Loucy (cell line): ENCODE measurements at regions not wholly inside any gene's neighbourhood (a gene's known extent, or its start where the extent isn't known, plus 50 kb on each side); places are given as distances from the start of the nearest gene placed in this dataset.
"Not testable (repeated sequence)": the region's sequence is repeated elsewhere in the genome, so short reads cannot be mapped to it uniquely, and the experiment has no call there.

Experiments
- H2AFZ ChIP-seq: fragments of 200-600 bp; sonication (generic); 2 replicates; pipeline ENCODE4 v1.6.0; 2016; ENCODE audit warnings: antibody characterized with exemption, mild to moderate bottlenecking, low read length, moderate library complexity
- H3F3A ChIP-seq: fragments of 200-600 bp; 2 replicates; pipeline ENCODE4 v1.6.0; 2016; ENCODE audit warnings: antibody characterized with exemption, low read depth, mild to moderate bottlenecking
- H3K27me3 ChIP-seq: fragments of 200-600 bp; sonication (generic); 2 replicates; pipeline ENCODE4 v1.6.1; 2014; ENCODE audit warnings: low read length, mild to moderate bottlenecking; ENCODE audit not compliant: insufficient read depth, poor library complexity, severe bottlenecking
- H3K36me3 ChIP-seq: fragments of 200-600 bp; sonication (generic); 2 replicates; pipeline ENCODE4 v1.6.1; 2016; ENCODE audit warnings: low read length; ENCODE audit not compliant: insufficient read depth
- H3K4me1 ChIP-seq: fragments of 200-600 bp; sonication (generic); 2 replicates; pipeline ENCODE4 v1.5.1; 2014; ENCODE audit warnings: low read length, mild to moderate bottlenecking; ENCODE audit not compliant: insufficient read depth, poor library complexity, severe bottlenecking
- H3K4me2 ChIP-seq: fragments of 200-600 bp; sonication (generic); 2 replicates; pipeline ENCODE4 v1.6.0; 2014; ENCODE audit warnings: antibody characterized with exemption, low read length, low read depth, mild to moderate bottlenecking; ENCODE audit not compliant: poor library complexity, severe bottlenecking
- H3K4me3 ChIP-seq: fragments of 200-600 bp; sonication (generic); 2 replicates; pipeline ENCODE4 v1.5.1; 2014; ENCODE audit warnings: low read length, mild to moderate bottlenecking, mixed read lengths; ENCODE audit not compliant: poor library complexity, severe bottlenecking
- H3K79me2 ChIP-seq: fragments of 200-600 bp; sonication (generic); 2 replicates; pipeline ENCODE4 v1.6.1; 2014; ENCODE audit warnings: low read length; ENCODE audit not compliant: insufficient read depth
- H3K9ac ChIP-seq: fragments of 200-600 bp; sonication (generic); 2 replicates; pipeline ENCODE4 v1.6.0; 2014; ENCODE audit warnings: mild to moderate bottlenecking, low read depth, low read length, moderate library complexity; ENCODE audit not compliant: poor library complexity, severe bottlenecking
- H3K9me2 ChIP-seq: fragments of 200-600 bp; sonication (generic); replicated peaks from 2 replicates; pipeline ENCODE4 v1.6.1; 2016; ENCODE audit warnings: low read depth, low read length, mixed read lengths
- H3K9me3 ChIP-seq: fragments of 200-600 bp; sonication (generic); 2 replicates; pipeline ENCODE4 v1.6.1; 2014; ENCODE audit warnings: mild to moderate bottlenecking, antibody characterized with exemption, low read length, low read depth; ENCODE audit not compliant: insufficient read depth
- H4K20me1 ChIP-seq: fragments of 200-600 bp; sonication (generic); 2 replicates; pipeline ENCODE4 v1.6.0; 2014; ENCODE audit warnings: antibody characterized with exemption, low read length, mild to moderate bottlenecking; ENCODE audit not compliant: insufficient read depth, poor library complexity, severe bottlenecking
- CTCF ChIP-seq: fragments of 200-600 bp; sonication (generic); conservative IDR thresholded peaks from 2 replicates; pipeline ENCODE4 v1.5.1; 2014; ENCODE audit warnings: mild to moderate bottlenecking, antibody characterized with exemption, low read length
- EZH2phosphoT487 ChIP-seq: fragments of 200-600 bp; IDR thresholded peaks from 2 replicates; pipeline ENCODE4 v1.6.1; 2018; ENCODE audit warnings: antibody characterized with exemption, mild to moderate bottlenecking, moderate library complexity, borderline replicate concordance

GRCh38 chr1:67551375-67551774, 121.2 kb upstream of the SERBP1 start:
- Histone ChIP-seq H3K4me2 (no peak overlapping the region), H3K9me3 (no peaks in the 10 kb centered on the region), H2AFZ (no peak overlapping the region), H3K9me2 (no peaks in the 10 kb centered on the region), H3F3A (no peaks in the 10 kb centered on the region), H4K20me1 (no peaks in the 10 kb centered on the region), H3K4me1 (no peaks in the 10 kb centered on the region), H3K9ac (no peak overlapping the region), H3K27me3 (no peaks in the 10 kb centered on the region), H3K4me3 (no peak overlapping the region), H3K36me3 (no peaks in the 10 kb centered on the region), H3K79me2 (no peaks in the 10 kb centered on the region)
- TF ChIP-seq EZH2phosphoT487 (no peak), CTCF (no peak)

GRCh38 chr1:67552336-67552759, 122.1 kb upstream of the SERBP1 start:
- no peaks in the 10 kb centered on the region for H3K9me3 ChIP-seq
- no peaks in the 10 kb centered on the region for H3K4me1 ChIP-seq
- H2AFZ ChIP-seq: no peak overlapping the region
- no peaks in the 10 kb centered on the region for H3K36me3 ChIP-seq
- no peak overlapping the region for H3K4me2 ChIP-seq
- no peaks in the 10 kb centered on the region for H3F3A ChIP-seq
- no peaks in the 10 kb centered on the region for H3K79me2 ChIP-seq
- no peak overlapping the region for H3K4me3 ChIP-seq
- TF ChIP-seq CTCF (peak; percentile 42; the same call in 1 of the 2 replicates), EZH2phosphoT487 (no peak)
- H3K9ac ChIP-seq: no peak overlapping the region
- H3K9me2 ChIP-seq: no peaks in the 10 kb centered on the region
- no peaks in the 10 kb centered on the region for H4K20me1 ChIP-seq
- no peaks in the 10 kb centered on the region for H3K27me3 ChIP-seq

GRCh38 chr1:67554204-67554603, 124.0 kb upstream of the SERBP1 start:
- H3K27me3 ChIP-seq, H3K9ac ChIP-seq, H3K36me3 ChIP-seq, H3K9me2 ChIP-seq, H3K4me3 ChIP-seq, H2AFZ ChIP-seq, H3F3A ChIP-seq, H3K9me3 ChIP-seq, H4K20me1 ChIP-seq, H3K79me2 ChIP-seq, H3K4me1 ChIP-seq, H3K4me2 ChIP-seq: not testable (repeated sequence)

- no peaks in the 10 kb centered on the region for H3K36me3 ChIP-seq
- H3K9ac ChIP-seq: no peak overlapping the region
- H4K20me1 ChIP-seq: no peaks in the 10 kb centered on the region
- H3K4me3 ChIP-seq: no peak overlapping the region
- no peaks in the 10 kb centered on the region for H3K4me1 ChIP-seq
- no peaks in the 10 kb centered on the region for H3K27me3 ChIP-seq
- no peak overlapping the region; the same call in 1 of the 2 replicates for H2AFZ ChIP-seq
- TF ChIP-seq EZH2phosphoT487: no peak
- TF ChIP-seq CTCF: no peak
- H3K4me2 ChIP-seq: no peak overlapping the region
- H3K9me2 ChIP-seq: no peaks in the 10 kb centered on the region
- H3K79me2 ChIP-seq: no peaks in the 10 kb centered on the region
- no peaks in the 10 kb centered on the region for H3F3A ChIP-seq
- H3K9me3 ChIP-seq: no peaks in the 10 kb centered on the region
Measured at GRCh38 chr1:67555461-67556296, 125.5 kb upstream of the SERBP1 start.
